HG03432 (cell line): ENCODE measurements at regions not wholly inside any gene's neighbourhood (a gene's known extent, or its start where the extent isn't known, plus 50 kb on each side); places are given as distances from the start of the nearest gene placed in this dataset.

Experiments used
- ATAC-seq: cut with Tn5 transposase; IDR thresholded peaks from one replicate; pipeline ENCODE4 v1.9.1; 2021; ENCODE audit warnings: mild to moderate bottlenecking, moderate library complexity; ENCODE audit not compliant: unreplicated experiment

DNA sequence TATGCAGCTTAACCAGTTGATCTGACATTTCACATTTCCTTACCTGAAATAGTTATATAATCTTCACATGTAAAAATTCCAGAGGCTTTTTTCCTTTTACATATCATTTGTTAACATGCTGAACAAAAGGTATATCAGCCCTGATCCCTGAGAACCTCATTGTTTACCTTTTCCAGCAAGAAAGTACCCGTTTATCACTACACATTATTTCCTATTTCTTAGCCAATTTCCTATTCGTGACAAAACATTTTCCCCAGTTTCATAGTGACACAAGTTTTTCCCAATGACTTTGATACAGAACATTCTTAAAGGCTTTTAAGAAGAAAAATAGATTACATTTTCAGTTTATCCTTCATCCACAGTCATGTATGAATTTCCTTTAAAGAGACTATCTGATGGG, 86.6 kb upstream of the DKK2 start:
- no peak for ATAC-seq

DNA sequence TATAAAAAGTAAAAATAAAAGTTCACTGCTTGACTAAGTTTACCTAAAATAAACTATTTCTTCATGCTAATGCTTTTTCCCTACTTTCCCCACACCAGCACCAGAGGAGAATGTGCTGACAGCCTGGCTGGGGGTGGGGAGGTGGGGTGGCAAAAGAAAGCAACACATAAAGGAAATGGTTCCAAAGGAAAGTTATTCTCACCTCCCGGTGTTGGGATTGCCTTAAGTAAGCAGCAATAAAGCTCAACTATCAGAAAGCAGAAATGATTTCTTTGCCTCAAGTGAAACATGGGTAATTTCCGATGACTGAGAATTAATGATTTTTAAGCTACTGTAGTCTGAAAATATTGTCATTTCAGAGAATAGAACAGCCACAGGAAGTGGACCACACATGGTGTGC, 84.5 kb upstream of the DKK2 start:
- no peak for ATAC-seq

DNA sequence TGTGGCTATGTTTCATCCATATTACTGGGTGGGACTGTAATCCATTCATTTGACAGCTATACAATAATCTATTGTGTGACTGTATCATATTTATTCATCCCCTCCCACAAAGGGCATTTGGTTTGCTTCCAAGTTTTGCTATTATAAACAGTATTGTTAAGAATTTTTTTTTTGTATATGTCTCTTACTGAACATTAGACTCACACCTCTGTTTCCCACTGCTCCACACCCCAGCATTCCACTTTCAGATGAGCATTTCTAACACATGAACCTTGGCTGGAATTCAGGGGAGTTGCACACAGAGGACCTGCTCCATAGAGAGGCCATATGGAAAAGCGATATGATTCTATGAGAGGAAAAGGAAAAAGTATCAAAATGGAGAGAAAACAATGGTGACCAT, 81.6 kb upstream of the DKK2 start:
- ATAC-seq: no peak

DNA sequence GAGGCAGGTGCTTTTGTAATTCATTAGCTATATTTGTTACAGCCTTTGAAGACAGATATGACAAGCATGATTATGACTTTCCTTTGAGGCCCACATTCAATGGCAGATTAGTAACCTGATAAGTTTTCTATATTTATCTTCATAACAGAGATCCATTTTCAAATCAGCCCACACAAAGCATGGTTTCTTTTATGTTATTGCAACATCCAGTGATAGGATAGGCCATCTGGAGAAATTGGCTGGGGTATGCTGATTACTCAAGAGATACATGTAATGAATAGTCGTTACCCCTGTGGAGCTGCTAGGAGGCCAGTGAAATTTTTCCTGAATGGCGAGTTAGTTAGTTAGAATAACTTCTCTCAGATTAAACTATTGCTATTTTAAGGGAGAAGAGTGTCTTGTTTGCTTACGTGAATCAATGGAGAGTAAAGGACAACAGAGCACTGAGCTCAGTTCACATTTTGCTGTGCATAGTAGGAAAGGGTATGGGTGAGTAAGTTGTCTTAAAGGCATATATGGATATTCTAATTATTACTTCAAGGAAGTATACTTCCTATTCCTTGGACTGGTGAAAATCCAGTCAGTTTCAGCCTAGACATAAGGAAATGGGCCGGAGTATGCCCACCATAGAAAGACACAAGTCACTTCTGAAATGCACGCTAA, 79.2 kb upstream of the DKK2 start:
- ATAC-seq: no peak

DNA sequence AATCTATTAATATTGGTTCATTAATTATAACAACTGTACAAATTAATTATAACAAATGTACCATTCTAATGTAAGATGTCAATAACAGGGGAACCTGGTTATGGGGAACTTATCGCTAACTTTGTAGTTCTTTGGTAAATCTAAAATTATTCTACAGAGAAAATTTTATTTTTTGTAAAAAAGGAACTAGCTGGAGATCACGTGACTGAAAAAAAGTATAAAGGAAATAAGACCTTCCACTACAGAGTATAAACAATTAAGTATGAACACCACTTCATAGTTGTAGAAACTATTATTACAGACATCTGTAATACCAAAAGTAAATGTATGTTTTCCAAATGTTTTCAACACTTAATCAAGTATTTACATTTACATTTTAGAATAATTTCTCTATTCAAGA, 77.9 kb upstream of the DKK2 start:
- ATAC-seq: no peak

DNA sequence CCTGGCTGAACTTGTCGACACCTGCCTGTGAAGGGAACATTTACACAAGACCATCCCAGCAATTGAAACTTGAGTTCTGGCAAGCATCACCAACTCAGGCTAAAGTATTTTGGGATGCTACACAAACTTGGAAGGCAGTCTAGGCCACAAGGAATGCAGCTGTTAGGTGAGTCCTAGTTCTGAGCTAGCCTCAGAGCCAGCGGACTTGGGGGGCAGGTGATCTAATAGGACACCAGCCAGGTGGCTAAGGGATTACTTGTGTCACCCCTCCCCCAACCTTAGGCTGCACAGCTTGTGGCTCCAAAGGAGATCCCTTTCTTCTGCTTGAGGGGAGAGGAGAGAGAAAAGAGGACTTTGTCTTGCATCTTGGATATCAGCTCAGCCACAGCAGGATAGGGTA, 62.3 kb upstream of the DKK2 start:
- ATAC-seq: no peak

DNA sequence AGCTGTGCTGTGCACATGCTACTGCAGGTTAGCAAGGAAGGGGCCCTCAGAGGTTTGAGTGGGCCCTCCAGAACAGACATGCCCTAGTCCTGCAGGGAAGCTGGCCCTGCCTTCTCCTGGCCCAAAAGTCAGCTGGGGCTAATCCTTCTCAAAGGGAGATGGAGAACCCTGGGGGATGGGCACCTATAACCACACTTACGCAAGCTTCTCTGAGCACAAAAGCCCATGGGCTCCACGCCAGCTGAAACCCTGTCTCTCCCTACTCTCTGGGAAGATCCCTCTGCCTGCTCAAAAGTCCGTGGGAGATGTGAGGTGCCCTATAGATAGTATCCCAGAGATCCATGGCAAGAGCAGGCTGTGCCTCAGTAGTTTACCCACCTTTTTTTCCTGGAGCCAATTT, 58.9 kb upstream of the DKK2 start:
- no peak for ATAC-seq

DNA sequence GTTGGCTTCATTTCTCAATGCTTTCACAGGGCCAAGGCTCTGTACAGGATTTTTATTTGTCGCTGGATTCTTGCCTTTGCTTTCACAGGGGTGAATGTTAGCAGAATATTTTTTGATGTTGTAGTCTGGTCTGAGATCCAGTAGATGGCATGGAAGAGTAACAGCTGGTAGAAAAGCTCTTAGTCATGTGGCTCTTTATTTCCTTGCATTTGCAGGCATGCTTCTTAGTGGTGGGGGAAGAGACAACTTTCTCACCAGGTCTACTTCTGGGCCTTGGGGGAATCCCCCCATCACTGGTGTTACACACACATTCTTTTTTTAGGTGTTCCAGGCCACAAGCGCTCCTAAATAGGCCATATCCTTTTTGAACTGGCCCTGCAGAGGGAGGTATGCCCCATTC, 58.2 kb upstream of the DKK2 start:
- ATAC-seq: peak; percentile 90
